ENCODE measurements at regions not wholly inside any gene's neighbourhood (a gene's known extent, or its start where the extent isn't known, plus 50 kb on each side); places are given as distances from the start of the nearest gene placed in this dataset.

- Histone ChIP-seq H3K27me3 (ENCODE audit: control insufficient read depth in 2 of 2, insufficient read depth in 2 of 2, low read length in 2 of 2) (no peaks in the 10 kb centered on the region), H3K4me1 (ENCODE audit: control insufficient read depth, extremely low read depth, insufficient read depth, low read length) (no peaks in the 10 kb centered on the region), H3K9me1 (replicated peaks; ENCODE audit: control insufficient read depth, extremely low read depth, insufficient read depth, low read length) (no peaks in the 10 kb centered on the region), H3K9me3 (replicated peaks; ENCODE audit: control insufficient read depth, insufficient read depth, low read length) (no peaks in the 10 kb centered on the region), H3K79me2 (ENCODE audit: control insufficient read depth, insufficient read depth, low read length) (no peaks in the 10 kb centered on the region), H3K4me2 (ENCODE audit: insufficient read depth, low read length) (no peak overlapping the region), H3K27ac (ENCODE audit: insufficient read depth, low read depth, low read length) (no peak overlapping the region), H3K9ac (replicated peaks; ENCODE audit: extremely low read depth, insufficient read depth, low read length) (no peak overlapping the region), H3K36me3 (ENCODE audit: control insufficient read depth in 2 of 2, extremely low read depth in 1 of 2, insufficient read depth in 2 of 2, low read length in 2 of 2) (no peaks in the 10 kb centered on the region), H4K20me1 (replicated peaks; ENCODE audit: control insufficient read depth, extremely low read depth, insufficient read depth, low read length) (no peaks in the 10 kb centered on the region), H3K4me3 (replicated peaks in 1 of 3; ENCODE audit: insufficient read depth in 1 of 3, low read depth in 1 of 3, low read length in 3 of 3) (no peak overlapping the region), H2AFZ (ENCODE audit: low read depth, low read length) (no peak overlapping the region)
- DNase-seq (ENCODE audit: low read depth, low spot score) (no peak), FAIRE-seq (no peak)
- no TSS peak for BruUV-seq (replicated peaks)
- intact Hi-C loops (cut with micrococcal nuclease) (no loop called here), dilution Hi-C loops (cut with MboI; ENCODE audit: extremely low pct_ligation_motif_present, low sequenced_read_pairs) (no loop called here)
- TF ChIP-seq GATA2 (IDR thresholded peaks at IDR 0.05; ENCODE audit: insufficient read depth, insufficient read length, low read depth, low read length) (no peak), POLR2AphosphoS5 (IDR thresholded peaks at IDR 0.05; ENCODE audit: insufficient read depth, low read depth, low read length) (no peak), FOS (IDR thresholded peaks at IDR 0.05; ENCODE audit: borderline replicate concordance, insufficient read depth, low read length) (no peak), EZH2 (IDR thresholded peaks at IDR 0.05; ENCODE audit: borderline replicate concordance, low read depth, low read length, severe bottlenecking) (no peak), POLR2A (IDR thresholded peaks at IDR 0.05; ENCODE audit: low read depth, low read length) (no peak), CTCF (IDR thresholded peaks at IDR 0.05; ENCODE audit: extremely low read depth in 1 of 2, insufficient read depth in 1 of 2, low read depth in 1 of 2, low read length in 2 of 2) (no peak)
- POLR2A ChIA-PET, result no interaction called here
- CTCF ChIA-PET, result no interaction called here
Observed at GRCh38 chr11:57874981-57875380, 113.4 kb downstream of the CTNND1 start.

GRCh38 chr11:57881647-57882046 lies 120.0 kb downstream of the CTNND1 start:
- CTCF ChIA-PET, result no interaction called here
- POLR2A ChIA-PET, result no interaction called here
- FAIRE-seq (no peak), DNase-seq (ENCODE audit: low read depth, low spot score) (no peak)
- dilution Hi-C loops (cut with MboI; ENCODE audit: extremely low pct_ligation_motif_present, low sequenced_read_pairs) (no loop called here), intact Hi-C loops (cut with micrococcal nuclease) (no loop called here)
- no peaks in the 10 kb centered on the region for H3K36me3 ChIP-seq (ENCODE audit: control insufficient read depth in 2 of 2, extremely low read depth in 1 of 2, insufficient read depth in 2 of 2, low read length in 2 of 2)
- H3K9me1 ChIP-seq (replicated peaks; ENCODE audit: control insufficient read depth, extremely low read depth, insufficient read depth, low read length), result no peaks in the 10 kb centered on the region
- no peaks in the 10 kb centered on the region for H3K79me2 ChIP-seq (ENCODE audit: control insufficient read depth, insufficient read depth, low read length)
- no peaks in the 10 kb centered on the region for H4K20me1 ChIP-seq (replicated peaks; ENCODE audit: control insufficient read depth, extremely low read depth, insufficient read depth, low read length)
- H3K4me3 ChIP-seq (replicated peaks in 1 of 3; ENCODE audit: insufficient read depth in 1 of 3, low read depth in 1 of 3, low read length in 3 of 3), result no peak overlapping the region
- no peaks in the 10 kb centered on the region for H3K9me3 ChIP-seq (replicated peaks; ENCODE audit: control insufficient read depth, insufficient read depth, low read length)
- no peaks in the 10 kb centered on the region for H3K27me3 ChIP-seq (ENCODE audit: control insufficient read depth in 2 of 2, insufficient read depth in 2 of 2, low read length in 2 of 2)
- no peak overlapping the region for H3K27ac ChIP-seq (ENCODE audit: insufficient read depth, low read depth, low read length)
- no peak overlapping the region for H2AFZ ChIP-seq (ENCODE audit: low read depth, low read length)
- H3K4me1 ChIP-seq (ENCODE audit: control insufficient read depth, extremely low read depth, insufficient read depth, low read length), result no peaks in the 10 kb centered on the region
- H3K9ac ChIP-seq (replicated peaks; ENCODE audit: extremely low read depth, insufficient read depth, low read length), result no peak overlapping the region
- TF ChIP-seq POLR2A (IDR thresholded peaks at IDR 0.05; ENCODE audit: low read depth, low read length) (no peak), EZH2 (IDR thresholded peaks at IDR 0.05; ENCODE audit: borderline replicate concordance, low read depth, low read length, severe bottlenecking) (no peak), MAX (IDR thresholded peaks at IDR 0.05; ENCODE audit: insufficient read depth, insufficient read length) (no peak), CTCF (IDR thresholded peaks at IDR 0.05; ENCODE audit: extremely low read depth in 1 of 2, insufficient read depth in 1 of 2, low read depth in 1 of 2, low read length in 2 of 2) (no peak), JUN (IDR thresholded peaks at IDR 0.05; ENCODE audit: borderline replicate concordance, insufficient read depth, insufficient read length, low read depth) (no peak), GATA2 (IDR thresholded peaks at IDR 0.05; ENCODE audit: insufficient read depth, insufficient read length, low read depth, low read length) (no peak), FOS (IDR thresholded peaks at IDR 0.05; ENCODE audit: borderline replicate concordance, insufficient read depth, low read length) (no peak), MYC (IDR thresholded peaks at IDR 0.05; ENCODE audit: low read depth, low read length) (no peak), POLR2AphosphoS5 (IDR thresholded peaks at IDR 0.05; ENCODE audit: insufficient read depth, low read depth, low read length) (no peak)
- BruUV-seq (replicated peaks), result no TSS peak
- no peak overlapping the region for H3K4me2 ChIP-seq (ENCODE audit: insufficient read depth, low read length)
